Heart right ventricle (tissue), 16 donors: ENCODE measurements at regions not wholly inside any gene's neighbourhood (a gene's known extent, or its start where the extent isn't known, plus 50 kb on each side); places are given as distances from the start of the nearest gene placed in this dataset.

Experiments
- ATAC-seq, 8 donors: fragments of 200-7000 bp; cut with Tn5 transposase; one replicate each; pipeline ENCODE4 v1.9.1; 2020; ENCODE audit warnings: mild to moderate bottlenecking in 8 of 8, moderate library complexity in 8 of 8, moderate number of reproducible peaks in 1 of 8
- DNase-seq, 2 donors: peaks; one replicate each; pipeline ENCODE4 v3.0.0-alpha.2; 2020
- H3K27ac ChIP-seq, 10 donors: fragments of 200-600 bp; sonication (generic) in 2 of 10; one replicate each; pipeline versions ENCODE4 v1.5.0 to v1.8.0; 2020 to 2022; ENCODE audit warnings: mild to moderate bottlenecking in 3 of 10
- H3K27me3 ChIP-seq, 7 donors: fragments of 200-600 bp; one replicate each; pipeline ENCODE4 v1.8.0; 2021 to 2022; ENCODE audit warnings: mild to moderate bottlenecking in 2 of 7
- H3K36me3 ChIP-seq, 9 donors: fragments of 200-600 bp; sonication (generic) in 1 of 9; one replicate each; pipeline versions ENCODE4 v1.5.0 to v1.8.0; 2020 to 2022; ENCODE audit warnings: mild to moderate bottlenecking in 2 of 9
- H3K4me1 ChIP-seq, 9 donors: fragments of 200-600 bp; sonication (generic) in 1 of 9; one replicate each; pipeline versions ENCODE4 v1.5.0 to v1.8.0; 2020 to 2022; ENCODE audit warnings: mild to moderate bottlenecking in 4 of 9
- H3K4me3 ChIP-seq, 10 donors: fragments of 200-600 bp; sonication (generic) in 2 of 10; one replicate each; pipeline versions ENCODE4 v1.5.0 to v1.8.0; 2020 to 2022; ENCODE audit warnings: mild to moderate bottlenecking in 7 of 10, moderate library complexity in 2 of 10
- H3K9me3 ChIP-seq, 11 donors: fragments of 200-600 bp in 10 of 11; sonication (generic) in 2 of 11; one replicate each; pipeline versions ENCODE4 v1.5.0 to v1.8.0; 2013 to 2022; ENCODE audit warnings: mild to moderate bottlenecking in 2 of 11, control low read depth in 1 of 11, moderate library complexity in 1 of 11
- WGBS, 2 donors: extraction: QIAGEN DNeasy Blood & Tissue Kit; methylation state at CpG; one replicate each; pipeline ENCODE4 v1.1.7; 2013; ENCODE audit warnings: inconsistent platforms in 1 of 2; 5-methylcytosine and 5-hydroxymethylcytosine counted together
- intact Hi-C, 10 donors: fragments of 100-400 bp; cut with DNase I; formaldehyde crosslinking; loops; one replicate each; pipeline versions ENCODE4 v1.11.1 to v1.14.2; 2022
- TF ChIP-seq, protein P1 (sequence below), 9 donors: fragments of 200-600 bp; sonication (generic) in 2 of 9; IDR thresholded peaks; one replicate each; pipeline versions ENCODE4 v1.5.0 to v1.8.0; 2021 to 2022; ENCODE audit warnings: antibody characterized with exemption in 9 of 9, mild to moderate bottlenecking in 5 of 9, moderate library complexity in 1 of 9
- donor health status: Arrhythmogenic right ventricular cardiomyopathy.
- donor health status: ischemic (EF 13 %, LVEDD 7.1; RV severe dilation, severe dysfunction).
- donor health status: healthy with polysubstance abuse.
- donor health status: DM: no; HTN: yes; CAD: no.
- donor health status: DM: no; HTN: no; CAD: no.
- donor health status: ischemic (EF 25% LVEDD 6.9; RV normal size, moderate dysfunction).
- donor health status: ischemic (EF 25% LVEDD 5.7; RV mildly dilated, moderate dysfunction).
- donor health status: healthy.
- donor health status: DM: yes; HTN: yes; CAD: no.
- donor health status: Ischemic cardiomyopathy.
- donor health status: ischemic (EF 35%, LVEDD 5.7; RV mildly dilated, moderate dysfunction).
- donor health status: nonischemic (EF 11% LVEDD 7.7; RV severe dilation, severe dysfunction).
- donor health status: DM: yes; HTN: yes; CAD: no.
- donor health status: PGD.
- donor health status: ischemic (EF 29% LVEDD 5.4; RV normal size, mild dysfunction).
- donor health status: nonischemic (EF 23%, LVEDD 6.1; RV moderate dilation, normal function).

DNA sequence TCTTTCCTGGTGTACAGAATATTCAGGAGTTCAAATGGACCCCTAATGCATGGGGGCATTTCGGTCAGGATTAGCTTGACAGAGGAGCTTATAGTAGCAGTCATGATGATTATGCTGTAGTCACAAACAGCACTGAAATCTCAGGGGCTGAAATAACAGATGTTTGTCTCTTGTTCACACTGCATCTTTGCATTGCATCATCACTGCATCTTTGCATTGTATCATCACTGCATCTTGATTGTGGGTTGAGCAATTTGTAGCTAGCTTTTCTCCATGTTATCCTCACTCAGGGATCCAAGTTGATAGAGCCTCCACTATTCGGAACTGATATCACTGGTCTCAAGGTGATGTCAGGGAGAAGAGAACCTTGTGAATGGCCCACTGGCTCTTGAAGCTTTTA, 160.9 kb downstream of the GATB start:
- Histone ChIP-seq H3K27ac (no peak overlapping the region), H3K36me3 (no peaks in the 10 kb centered on the region), H3K27me3 (no peaks in the 10 kb centered on the region), H3K4me3 (no peak overlapping the region), H3K4me1 (no peaks in the 10 kb centered on the region), H3K9me3 (no peaks in the 10 kb centered on the region)
- 90 to 92% methylated on average over 2 of the region's 2 CpGs for WGBS, 2 donors
- TF ChIP-seq, protein P1, sequence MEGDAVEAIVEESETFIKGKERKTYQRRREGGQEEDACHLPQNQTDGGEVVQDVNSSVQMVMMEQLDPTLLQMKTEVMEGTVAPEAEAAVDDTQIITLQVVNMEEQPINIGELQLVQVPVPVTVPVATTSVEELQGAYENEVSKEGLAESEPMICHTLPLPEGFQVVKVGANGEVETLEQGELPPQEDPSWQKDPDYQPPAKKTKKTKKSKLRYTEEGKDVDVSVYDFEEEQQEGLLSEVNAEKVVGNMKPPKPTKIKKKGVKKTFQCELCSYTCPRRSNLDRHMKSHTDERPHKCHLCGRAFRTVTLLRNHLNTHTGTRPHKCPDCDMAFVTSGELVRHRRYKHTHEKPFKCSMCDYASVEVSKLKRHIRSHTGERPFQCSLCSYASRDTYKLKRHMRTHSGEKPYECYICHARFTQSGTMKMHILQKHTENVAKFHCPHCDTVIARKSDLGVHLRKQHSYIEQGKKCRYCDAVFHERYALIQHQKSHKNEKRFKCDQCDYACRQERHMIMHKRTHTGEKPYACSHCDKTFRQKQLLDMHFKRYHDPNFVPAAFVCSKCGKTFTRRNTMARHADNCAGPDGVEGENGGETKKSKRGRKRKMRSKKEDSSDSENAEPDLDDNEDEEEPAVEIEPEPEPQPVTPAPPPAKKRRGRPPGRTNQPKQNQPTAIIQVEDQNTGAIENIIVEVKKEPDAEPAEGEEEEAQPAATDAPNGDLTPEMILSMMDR (IDR thresholded peaks at IDR 0.05) = no peak
- intact Hi-C loops = loop anchor here in 4 of 10 donors (10.0 kb wide), 3 partner anchors 235 to 485 kb away; no protein-coding TSS in a partner anchor
- ATAC-seq (no peak), DNase-seq (no peak)

- H3K36me3 ChIP-seq = no peaks in the 10 kb centered on the region
- H3K9me3 ChIP-seq = no peaks in the 10 kb centered on the region
- no peak overlapping the region for H3K4me3 ChIP-seq
- intact Hi-C loops = loop anchor here in 4 of 10 donors (10.0 kb wide), 3 partner anchors 236 to 486 kb away; no protein-coding TSS in a partner anchor
- peaks cover 0 to under 1% (median 0%) of the 10 kb centered on the region in 9 donors for H3K4me1 ChIP-seq
- ATAC-seq (no peak), DNase-seq (no peak)
- no peaks in the 10 kb centered on the region for H3K27me3 ChIP-seq
- WGBS, 2 donors = 82 to 85% methylated on average over 3 of the region's 3 CpGs
- TF ChIP-seq, protein P1 (IDR thresholded peaks at IDR 0.05) = no peak
- H3K27ac ChIP-seq = no peak overlapping the region
These were observed 160.4 kb downstream of the GATB start for GRCh38 chr4:151600432-151600831.

DNA sequence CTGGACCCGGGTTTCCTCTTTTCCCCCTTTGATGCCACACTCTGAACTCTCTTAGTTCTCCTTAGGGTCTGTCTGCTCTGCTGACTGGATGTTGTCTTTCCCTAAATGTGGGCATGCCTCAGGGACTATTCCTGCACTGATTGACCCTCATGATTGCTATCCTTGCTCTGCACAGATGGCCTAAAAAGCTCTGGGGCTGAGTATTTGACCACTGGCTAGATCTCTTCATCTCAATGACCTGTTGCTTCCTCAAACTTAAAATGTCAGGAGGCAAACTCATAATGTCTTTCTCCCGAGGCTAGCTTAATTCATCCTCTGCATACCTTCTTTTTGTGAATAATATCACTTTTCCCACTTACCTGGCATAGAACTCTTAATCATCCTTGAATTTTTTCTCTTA, 157.4 kb downstream of the GATB start:
- peaks cover 0 to 6% (median 0%) of the 10 kb centered on the region in 9 donors for H3K4me1 ChIP-seq
- TF ChIP-seq, protein P1 (IDR thresholded peaks at IDR 0.05) = no peak
- no peak overlapping the region for H3K27ac ChIP-seq
- no peaks in the 10 kb centered on the region for H3K27me3 ChIP-seq
- intact Hi-C loops = loop anchor here in 4 of 10 donors (10.0 kb wide), 3 partner anchors 239 to 489 kb away; no protein-coding TSS in a partner anchor
- H3K9me3 ChIP-seq = no peaks in the 10 kb centered on the region
- WGBS, 2 donors = 75 to 82% methylated on average over 2 of the region's 2 CpGs
- H3K4me3 ChIP-seq = no peak overlapping the region
- no peak for ATAC-seq
- H3K36me3 ChIP-seq = no peaks in the 10 kb centered on the region
- no peak for DNase-seq

GRCh38 chr4:151604238-151604637, 156.6 kb downstream of the GATB start:
- H3K9me3 ChIP-seq = no peaks in the 10 kb centered on the region
- TF ChIP-seq, protein P1 (IDR thresholded peaks at IDR 0.05) = peak in 6 of 9 donors; percentile 17 to 49 (median 36)
- 73 to 83% methylated on average over 5 of the region's 5 CpGs for WGBS, 2 donors
- DNase-seq (no peak), ATAC-seq (no peak)
- H3K4me3 ChIP-seq = no peak overlapping the region
- no peaks in the 10 kb centered on the region for H3K36me3 ChIP-seq
- peaks cover 0 to 6% (median 0%) of the 10 kb centered on the region in 9 donors for H3K4me1 ChIP-seq
- intact Hi-C loops = loop anchor here in 4 of 10 donors (10.0 kb wide), 3 partner anchors 239 to 489 kb away; no protein-coding TSS in a partner anchor
- no peak overlapping the region for H3K27ac ChIP-seq
- no peaks in the 10 kb centered on the region for H3K27me3 ChIP-seq
